ENCODE measurements at regions not wholly inside any gene's neighbourhood (a gene's known extent, or its start where the extent isn't known, plus 50 kb on each side); places are given as distances from the start of the nearest gene placed in this dataset.

- FAIRE-seq (no peak), DNase-seq (ENCODE audit: low read depth) (no peak)
- no peaks in the 10 kb centered on the region for H3K36me3 ChIP-seq (ENCODE audit: control insufficient read depth, insufficient read depth, low read length)
- no peak for TF ChIP-seq CTCF (IDR thresholded peaks at IDR 0.05; ENCODE audit: insufficient read depth, low read length, severe bottlenecking)
- no peak overlapping the region for H3K4me3 ChIP-seq (ENCODE audit: low read depth, low read length)
- no peaks in the 10 kb centered on the region for H3K27me3 ChIP-seq (ENCODE audit: control insufficient read depth, insufficient read depth, low read length)
Observed at GRCh38 chr10:33753389-33753788, 418.9 kb upstream of the NRP1 start.

GRCh38 chr10:33749790-33750189 is 415.3 kb upstream of the NRP1 start:
- no peak for TF ChIP-seq CTCF (IDR thresholded peaks at IDR 0.05; ENCODE audit: insufficient read depth, low read length, severe bottlenecking)
- Histone ChIP-seq H3K4me3 (ENCODE audit: low read depth, low read length) (no peak overlapping the region), H3K27me3 (ENCODE audit: control insufficient read depth, insufficient read depth, low read length) (no peaks in the 10 kb centered on the region), H3K36me3 (ENCODE audit: control insufficient read depth, insufficient read depth, low read length) (no peaks in the 10 kb centered on the region)
- FAIRE-seq (no peak), DNase-seq (ENCODE audit: low read depth) (no peak)

- FAIRE-seq (peak; percentile 7), DNase-seq (ENCODE audit: low read depth) (no peak)
- Histone ChIP-seq H3K27me3 (ENCODE audit: control insufficient read depth, insufficient read depth, low read length) (no peaks in the 10 kb centered on the region), H3K36me3 (ENCODE audit: control insufficient read depth, insufficient read depth, low read length) (no peaks in the 10 kb centered on the region), H3K4me3 (ENCODE audit: low read depth, low read length) (no peak overlapping the region)
- TF ChIP-seq CTCF (IDR thresholded peaks at IDR 0.05; ENCODE audit: insufficient read depth, low read length, severe bottlenecking), result no peak
Observed at GRCh38 chr10:33749067-33749735, 414.7 kb upstream of the NRP1 start.

GRCh38 chr10:33746836-33747268 is 412.4 kb upstream of the NRP1 start:
- no peak overlapping the region for H3K4me3 ChIP-seq (ENCODE audit: low read depth, low read length)
- FAIRE-seq (no peak), DNase-seq (ENCODE audit: low read depth) (no peak)
- TF ChIP-seq CTCF (IDR thresholded peaks at IDR 0.05; ENCODE audit: insufficient read depth, low read length, severe bottlenecking), result no peak
- no peaks in the 10 kb centered on the region for H3K36me3 ChIP-seq (ENCODE audit: control insufficient read depth, insufficient read depth, low read length)
- H3K27me3 ChIP-seq (ENCODE audit: control insufficient read depth, insufficient read depth, low read length), result no peaks in the 10 kb centered on the region

- Histone ChIP-seq H3K36me3 (ENCODE audit: control insufficient read depth, insufficient read depth, low read length) (no peaks in the 10 kb centered on the region), H3K4me3 (ENCODE audit: low read depth, low read length) (no peak overlapping the region), H3K27me3 (ENCODE audit: control insufficient read depth, insufficient read depth, low read length) (no peaks in the 10 kb centered on the region)
- FAIRE-seq (no peak), DNase-seq (ENCODE audit: low read depth) (no peak)
- no peak for TF ChIP-seq CTCF (IDR thresholded peaks at IDR 0.05; ENCODE audit: insufficient read depth, low read length, severe bottlenecking)
Observed at GRCh38 chr10:33746186-33746585, 411.7 kb upstream of the NRP1 start.

GRCh38 chr10:33743429-33743857 is 409.0 kb upstream of the NRP1 start:
- DNase-seq (ENCODE audit: low read depth) (no peak), FAIRE-seq (peak; percentile 23)
- no peaks in the 10 kb centered on the region for H3K36me3 ChIP-seq (ENCODE audit: control insufficient read depth, insufficient read depth, low read length)
- no peaks in the 10 kb centered on the region for H3K27me3 ChIP-seq (ENCODE audit: control insufficient read depth, insufficient read depth, low read length)
- H3K4me3 ChIP-seq (ENCODE audit: low read depth, low read length), result no peak overlapping the region
- TF ChIP-seq CTCF (IDR thresholded peaks at IDR 0.05; ENCODE audit: insufficient read depth, low read length, severe bottlenecking), result no peak
